Stimulated activated effector memory CD8-positive, alpha-beta T cell treated with anti-CD3 and anti-CD28 coated beads, Interleukin-12 subunit alpha, Interleukin-12 subunit beta, amount 100 ng/mL, for 72 hours (primary cell): ENCODE measurements at regions not wholly inside any gene's neighbourhood (a gene's known extent, or its start where the extent isn't known, plus 50 kb on each side); places are given as distances from the start of the nearest gene placed in this dataset.
A peak's percentile ranks its signal among the peaks of the same experiment; 100 is the strongest.
"Not testable (repeated sequence)": the region's sequence is repeated elsewhere in the genome, so short reads cannot be mapped to it uniquely, and the experiment has no call there.

ENCODE experiments used
- ATAC-seq: fragments of 150-1000 bp; cut with Tn5 transposase; 2 replicates; pipeline ENCODE4 v1.10.0; 2021
- DNase-seq, 2 donors: peaks; one replicate each; pipeline ENCODE4 v3.0.0; 2021 to 2022; ENCODE audit warnings: low spot score in 2 of 2
- H3K27ac Mint-ChIP-seq: one replicate; pipeline ENCODE4 v1.8.0; 2022; ENCODE audit warnings: mild to moderate bottlenecking, mixed read lengths
- H3K36me3 Mint-ChIP-seq: one replicate; pipeline ENCODE4 v1.8.0; 2022; ENCODE audit warnings: mild to moderate bottlenecking, mixed read lengths
- H3K4me1 Mint-ChIP-seq: one replicate; pipeline ENCODE4 v1.8.0; 2022; ENCODE audit warnings: mixed read lengths
- H3K4me3 Mint-ChIP-seq: one replicate; pipeline ENCODE4 v1.8.0; 2022; ENCODE audit warnings: mild to moderate bottlenecking, mixed read lengths
- H3K9me3 Mint-ChIP-seq: one replicate; pipeline ENCODE4 v1.8.0; 2022; ENCODE audit warnings: mixed read lengths

DNA sequence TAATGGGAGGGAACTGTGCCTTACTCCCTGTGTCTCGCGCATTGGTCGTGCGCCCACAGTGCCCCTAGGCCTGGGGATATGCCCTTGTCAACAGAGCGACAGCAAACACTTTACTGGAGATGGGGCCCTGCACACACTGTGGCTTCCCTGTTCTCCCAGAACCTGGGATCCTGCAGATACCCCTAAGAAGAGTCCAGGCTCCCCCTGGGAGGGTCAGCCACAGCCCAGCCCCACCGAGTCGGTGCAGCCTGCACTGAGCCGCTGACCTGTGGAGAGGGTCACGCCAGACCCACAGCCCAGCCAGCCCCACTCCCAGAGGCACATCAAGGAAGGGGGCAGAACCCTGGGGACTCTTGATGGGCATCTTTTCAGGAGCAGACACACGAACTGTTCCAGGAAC, 480.3 kb downstream of the TMEM121 start:
- H3K4me3 Mint-ChIP-seq: peak overlapping the region; percentile 65
- peaks cover 42% of the 10 kb centered on the region for H3K4me1 Mint-ChIP-seq
- DNase-seq: peak in 1 of 2 donors; percentile 44
- ATAC-seq, H3K9me3 Mint-ChIP-seq, H3K36me3 Mint-ChIP-seq, H3K27ac Mint-ChIP-seq: not testable (repeated sequence)

DNA sequence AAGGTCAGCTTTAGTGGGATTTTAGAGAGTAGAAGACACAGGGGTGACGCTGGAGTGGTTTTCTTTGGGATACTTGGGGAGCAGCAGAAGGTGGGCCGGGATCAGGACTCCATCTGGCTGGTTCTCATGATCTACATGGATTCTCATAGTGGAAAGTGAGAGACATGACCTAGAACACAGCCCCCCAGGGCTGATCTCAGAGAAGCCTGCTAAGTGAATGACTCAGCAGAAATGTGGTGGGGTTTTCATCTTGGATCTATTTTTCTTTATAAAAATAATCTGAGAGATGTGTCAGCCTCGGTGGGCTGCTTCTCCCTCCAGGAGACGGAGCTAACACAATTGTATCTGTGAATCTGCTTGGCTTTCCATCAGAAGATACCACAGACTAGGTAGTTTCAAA, 484.4 kb downstream of the TMEM121 start:
- H3K27ac Mint-ChIP-seq: peak overlapping the region; percentile 43
- peaks cover 51% of the 10 kb centered on the region for H3K4me1 Mint-ChIP-seq
- no peaks in the 10 kb centered on the region for H3K9me3 Mint-ChIP-seq
- ATAC-seq (no peak), DNase-seq (peak in 1 of 2 donors; percentile 46)
- H3K36me3 Mint-ChIP-seq: peaks cover 9% of the 10 kb centered on the region
- no peak overlapping the region for H3K4me3 Mint-ChIP-seq

DNA sequence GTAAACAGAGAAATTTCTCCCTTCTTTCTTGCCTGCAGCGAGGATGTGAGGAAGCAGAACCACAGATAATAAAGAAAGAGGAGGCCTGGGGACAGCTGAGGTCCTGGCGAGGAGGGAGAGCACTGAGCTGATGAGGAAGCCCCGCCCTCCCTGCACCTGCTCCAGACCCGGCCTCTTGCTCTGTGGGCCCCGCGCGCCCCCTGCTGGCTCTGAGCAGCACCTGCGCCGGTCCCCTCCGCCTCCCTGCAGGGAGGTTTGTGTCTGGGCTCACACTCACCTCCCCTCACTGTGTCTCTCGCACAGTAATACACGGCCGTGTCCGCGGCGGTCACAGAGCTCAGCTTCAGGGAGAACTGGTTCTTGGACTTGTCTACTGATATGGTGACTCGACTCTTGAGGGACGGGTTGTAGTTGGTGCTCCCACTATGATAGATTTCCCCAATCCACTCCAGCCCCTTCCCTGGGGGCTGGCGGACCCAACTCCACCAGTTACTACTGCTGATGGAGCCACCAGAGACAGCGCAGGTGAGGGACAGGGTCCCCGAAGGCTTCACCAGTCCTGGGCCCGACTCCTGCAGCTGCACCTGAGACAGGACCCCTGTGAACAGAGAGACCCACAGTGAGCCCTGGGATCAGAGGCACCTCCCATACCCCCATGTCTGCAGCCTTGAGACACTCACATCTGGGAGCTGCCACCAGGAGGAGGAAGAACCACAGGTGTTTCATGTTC, 485.4 kb downstream of the TMEM121 start:
- H3K36me3 Mint-ChIP-seq: not testable (repeated sequence)
- H3K27ac Mint-ChIP-seq: peak overlapping the region; percentile 73
- peaks cover 46% of the 10 kb centered on the region for H3K4me1 Mint-ChIP-seq

DNA sequence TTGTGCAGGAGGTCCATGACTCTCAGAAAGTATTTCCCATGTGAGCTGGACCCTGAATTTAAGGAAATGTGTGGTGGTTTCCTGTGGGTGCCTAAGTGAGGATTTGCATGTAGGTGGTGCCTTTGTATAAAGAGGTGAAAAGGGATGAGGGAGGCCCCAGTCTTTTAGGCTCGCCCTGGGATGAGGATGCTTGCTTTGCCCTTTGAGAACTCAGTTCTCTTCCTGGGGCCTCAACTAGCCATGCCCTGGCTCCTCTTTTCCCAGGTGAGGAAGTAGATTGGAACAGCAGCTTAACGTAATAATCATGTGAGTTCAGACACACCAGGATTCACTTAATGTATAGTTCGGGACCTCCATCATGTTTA, 486.0 kb downstream of the TMEM121 start:
- not testable (repeated sequence) for H3K9me3 Mint-ChIP-seq, ATAC-seq, H3K36me3 Mint-ChIP-seq, DNase-seq
- Mint-ChIP-seq H3K4me1 (peaks cover 43% of the 10 kb centered on the region), H3K27ac (peak overlapping the region; percentile 73), H3K4me3 (peak overlapping the region; percentile 29)

More for the DNA sequence above, 485.4 kb downstream of the TMEM121 start:
- not testable (repeated sequence) for ATAC-seq, H3K9me3 Mint-ChIP-seq
- DNase-seq: peak; percentile 64 to 92
- H3K4me3 Mint-ChIP-seq: peak overlapping the region; percentile 29

DNA sequence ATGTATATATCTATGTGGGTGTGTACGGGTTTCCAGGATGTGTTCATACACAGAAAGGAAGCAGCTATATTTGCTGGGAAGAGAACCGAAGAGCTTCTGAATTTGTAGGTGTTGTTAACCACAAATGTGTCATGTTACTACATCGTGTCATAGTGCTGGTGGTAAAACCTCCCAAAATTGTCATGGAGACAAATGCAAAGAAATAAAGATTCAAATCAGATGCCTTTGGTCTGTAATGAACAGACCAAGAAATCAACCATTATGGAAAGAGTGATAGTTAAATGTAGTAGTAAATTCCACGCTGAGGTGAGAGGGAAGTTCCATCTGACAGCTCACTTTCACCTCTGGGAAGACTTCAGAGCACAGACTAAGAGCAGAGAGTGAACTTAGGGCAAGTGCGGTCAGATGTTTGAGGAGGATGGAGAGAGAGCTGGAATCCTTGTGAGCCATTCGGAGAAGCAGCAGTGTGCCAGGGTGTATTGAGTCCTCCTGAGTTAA, 487.5 kb downstream of the TMEM121 start:
- ATAC-seq (peak; percentile 94), DNase-seq (peak in 1 of 2 donors; percentile 66)
- Mint-ChIP-seq H3K27ac (peak overlapping the region; percentile 88), H3K9me3 (no peaks in the 10 kb centered on the region), H3K4me3 (peak overlapping the region; percentile 40), H3K36me3 (peaks cover 9% of the 10 kb centered on the region), H3K4me1 (peaks cover 36% of the 10 kb centered on the region)

DNA sequence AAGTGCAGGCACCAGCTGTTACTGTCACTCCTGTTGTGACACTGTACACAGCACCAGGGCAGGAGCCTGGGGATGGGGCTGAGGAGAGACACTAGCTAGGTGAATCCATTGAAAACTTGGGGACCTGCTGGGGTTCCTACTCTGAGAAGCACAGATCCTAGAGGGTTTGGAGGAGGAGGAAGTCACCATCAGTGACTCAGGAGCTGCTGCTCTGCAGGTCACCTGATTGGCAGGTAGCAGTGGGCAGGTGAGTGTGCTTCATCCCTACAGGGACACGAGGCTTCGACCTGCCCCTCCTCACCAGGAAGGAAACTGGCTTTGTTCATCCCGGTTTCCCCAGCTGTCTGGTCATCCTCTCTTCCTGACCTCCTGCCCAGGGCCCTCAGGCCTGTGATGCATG, 491.6 kb downstream of the TMEM121 start:
- H3K4me1 Mint-ChIP-seq: peaks cover 33% of the 10 kb centered on the region
- not testable (repeated sequence) for ATAC-seq, H3K9me3 Mint-ChIP-seq

DNA sequence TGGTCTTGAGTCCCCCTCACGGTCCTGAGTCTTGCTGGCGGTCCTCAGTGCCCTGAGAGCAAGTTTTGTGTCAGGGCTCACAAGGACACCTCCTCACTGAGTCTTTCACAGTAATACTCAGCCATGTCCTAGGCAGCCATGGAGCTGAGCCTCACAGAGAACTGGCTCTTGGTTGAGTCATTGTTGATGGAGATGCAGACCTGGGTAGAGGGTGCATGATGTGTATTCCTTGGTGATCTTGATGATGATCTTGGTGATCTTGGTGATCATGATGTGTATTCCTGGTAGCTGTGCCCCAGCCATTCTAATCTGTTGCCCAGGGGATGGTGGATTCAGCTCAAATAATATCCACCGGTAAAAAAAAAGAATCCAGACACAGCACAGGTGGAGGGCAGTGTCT, 495.4 kb downstream of the TMEM121 start:
- DNase-seq (peak in 1 of 2 donors; percentile 45), ATAC-seq (no peak)
- H3K27ac Mint-ChIP-seq: no peak overlapping the region
- H3K4me3 Mint-ChIP-seq: no peak overlapping the region
- peaks cover 6% of the 10 kb centered on the region for H3K9me3 Mint-ChIP-seq
- no peaks in the 10 kb centered on the region for H3K36me3 Mint-ChIP-seq
- H3K4me1 Mint-ChIP-seq: peaks cover 24% of the 10 kb centered on the region

More for the DNA sequence above, 491.6 kb downstream of the TMEM121 start:
- H3K27ac Mint-ChIP-seq, H3K36me3 Mint-ChIP-seq, H3K4me3 Mint-ChIP-seq: not testable (repeated sequence)
- DNase-seq: peak in 1 of 2 donors; percentile 40

DNA sequence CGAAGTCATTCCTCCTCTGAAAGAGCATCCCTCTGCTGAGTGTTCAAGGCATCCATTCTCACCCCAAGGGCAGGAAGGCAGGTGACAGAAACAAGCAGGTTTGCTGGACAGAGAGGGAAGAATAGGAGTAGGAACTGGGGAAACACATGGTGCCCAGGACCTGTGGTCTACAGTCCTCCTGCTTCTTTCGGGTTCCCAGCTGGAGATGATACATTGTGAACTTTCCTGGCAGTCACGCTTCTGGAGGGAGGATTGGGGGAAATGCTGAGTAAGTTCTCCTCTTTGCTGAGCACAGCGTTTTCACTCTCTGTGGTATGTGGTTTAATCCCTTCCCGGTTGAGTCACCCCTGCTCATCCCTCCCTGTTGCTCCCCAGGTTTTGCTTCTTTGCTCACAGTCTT, 496.3 kb downstream of the TMEM121 start:
- H3K27ac Mint-ChIP-seq, H3K36me3 Mint-ChIP-seq, H3K4me3 Mint-ChIP-seq, H3K9me3 Mint-ChIP-seq, ATAC-seq: not testable (repeated sequence)
- H3K4me1 Mint-ChIP-seq: peaks cover 24% of the 10 kb centered on the region
- DNase-seq: peak in 1 of 2 donors; percentile 62

DNA sequence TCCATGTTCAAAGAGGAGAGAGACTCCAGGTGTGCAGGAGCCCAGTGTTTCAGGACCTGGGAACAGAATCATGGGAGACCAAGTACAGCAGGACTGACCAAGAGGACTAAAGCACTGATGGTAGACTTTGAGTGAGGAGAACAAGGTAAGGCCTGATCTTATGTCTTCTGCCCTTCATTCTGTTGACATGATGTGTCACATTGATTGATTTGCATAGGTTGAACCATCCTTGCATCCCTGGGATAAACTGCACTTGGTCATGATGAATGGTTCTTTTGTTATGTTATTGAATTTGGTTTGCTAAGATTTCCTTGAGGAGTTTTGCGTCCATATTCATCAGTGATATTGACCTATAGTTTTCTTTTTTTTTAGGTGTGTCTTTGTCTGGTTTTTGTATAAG, 497.0 kb downstream of the TMEM121 start:
- Mint-ChIP-seq H3K4me1 (peaks cover 24% of the 10 kb centered on the region), H3K27ac (no peak overlapping the region), H3K9me3 (peaks cover 6% of the 10 kb centered on the region), H3K36me3 (no peaks in the 10 kb centered on the region), H3K4me3 (no peak overlapping the region)
- peak in 1 of 2 donors; percentile 44 for DNase-seq
- no peak for ATAC-seq

DNA sequence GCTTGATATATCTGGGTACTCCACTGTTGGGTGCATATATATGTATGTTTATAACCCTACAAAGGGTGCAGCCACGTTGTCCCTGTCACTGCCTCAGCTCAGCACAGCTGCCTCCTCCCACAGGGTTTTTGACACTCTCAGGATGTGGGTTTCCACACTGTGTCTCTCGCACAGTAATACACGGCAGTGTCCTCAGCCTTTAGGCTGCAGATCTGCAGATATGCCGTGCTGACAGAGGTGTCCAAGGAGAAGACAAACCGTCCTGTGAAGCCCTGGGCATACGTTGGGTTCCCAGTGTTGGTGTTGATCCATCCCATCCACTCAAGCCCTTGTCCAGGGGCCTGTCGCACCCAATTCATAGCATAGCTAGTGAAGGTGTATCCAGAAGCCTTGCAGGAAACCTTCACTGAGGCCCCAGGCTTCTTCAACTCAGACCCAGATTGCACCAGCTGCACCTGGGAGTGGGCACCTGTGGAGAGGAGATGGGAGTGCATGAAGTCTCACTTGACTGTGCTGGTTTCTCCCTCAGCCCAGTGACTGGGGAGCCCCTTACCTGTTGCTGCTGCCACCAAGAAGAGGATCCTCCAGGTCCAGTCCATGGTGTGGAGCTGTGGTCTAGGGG, 498.7 kb downstream of the TMEM121 start:
- H3K9me3 Mint-ChIP-seq: peaks cover 6% of the 10 kb centered on the region
- H3K27ac Mint-ChIP-seq: no peak overlapping the region
- peak in 1 of 2 donors; percentile 67 for DNase-seq
- peaks cover 24% of the 10 kb centered on the region for H3K4me1 Mint-ChIP-seq
- H3K36me3 Mint-ChIP-seq: no peaks in the 10 kb centered on the region
- peak; percentile 86 for ATAC-seq
- H3K4me3 Mint-ChIP-seq: no peak overlapping the region

DNA sequence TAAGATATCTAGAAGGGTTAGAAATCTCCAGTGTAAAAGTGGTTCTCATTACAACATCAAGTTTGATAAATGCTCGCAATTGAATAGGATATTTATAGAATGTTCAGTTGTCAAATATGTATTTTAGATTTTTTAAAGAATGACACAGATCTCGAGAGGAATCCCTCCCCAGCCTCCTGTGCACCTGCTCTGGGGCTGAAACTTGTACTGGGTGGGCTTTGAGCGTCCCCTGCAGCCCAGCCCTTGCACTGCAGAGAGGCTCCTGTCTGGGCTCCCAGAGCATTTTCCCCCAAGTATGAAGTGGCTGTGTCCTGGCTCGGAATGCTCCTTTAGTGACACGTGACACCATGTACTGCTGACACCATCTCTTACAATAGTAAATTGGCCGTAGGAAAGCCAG, 499.6 kb downstream of the TMEM121 start:
- no peak for ATAC-seq
- DNase-seq: peak in 1 of 2 donors; percentile 45
- H3K27ac Mint-ChIP-seq: no peak overlapping the region
- H3K4me1 Mint-ChIP-seq: peaks cover 24% of the 10 kb centered on the region
- peaks cover 6% of the 10 kb centered on the region for H3K9me3 Mint-ChIP-seq
- no peaks in the 10 kb centered on the region for H3K36me3 Mint-ChIP-seq
- H3K4me3 Mint-ChIP-seq: no peak overlapping the region

DNA sequence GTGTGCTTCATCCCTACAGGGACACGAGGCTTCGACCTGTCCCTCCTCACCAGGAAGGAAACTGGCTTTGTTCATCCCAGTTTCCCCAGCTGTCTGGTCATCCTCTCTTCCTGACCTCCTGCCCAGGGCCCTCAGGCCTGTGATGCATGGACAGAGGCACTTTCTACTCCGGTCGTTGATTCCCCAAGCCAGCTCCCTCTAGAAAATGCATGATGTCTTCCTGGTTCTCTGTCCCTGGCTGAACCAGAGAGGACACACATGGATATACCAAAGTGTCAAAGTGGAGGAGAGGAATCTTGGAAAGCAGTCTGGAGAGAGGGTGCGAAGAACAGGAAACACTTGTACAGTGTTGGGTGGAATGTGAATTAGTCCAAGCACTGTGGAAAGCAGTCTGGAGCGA, 501.4 kb downstream of the TMEM121 start:
- H3K27ac Mint-ChIP-seq, ATAC-seq, DNase-seq, H3K4me3 Mint-ChIP-seq, H3K9me3 Mint-ChIP-seq, H3K36me3 Mint-ChIP-seq: not testable (repeated sequence)
- peaks cover 13% of the 10 kb centered on the region for H3K4me1 Mint-ChIP-seq

DNA sequence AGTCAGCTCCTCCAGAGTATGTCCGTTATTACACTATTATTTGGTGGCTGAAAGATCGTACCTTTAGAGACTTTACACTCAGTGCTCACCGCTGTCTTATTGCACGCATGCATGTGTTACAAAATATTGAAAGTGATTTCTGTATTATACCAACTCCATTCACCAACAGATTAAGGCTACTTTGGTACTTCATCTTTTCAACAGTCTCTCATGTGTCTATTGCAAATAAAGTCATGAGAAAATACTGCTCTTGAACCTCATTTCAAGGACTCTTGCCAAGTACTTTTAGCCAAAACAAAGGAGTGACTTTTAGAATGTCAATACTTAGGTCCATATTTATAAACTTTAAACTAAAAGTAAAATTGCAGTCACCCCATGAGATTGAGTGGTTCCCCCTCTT, 503.6 kb downstream of the TMEM121 start:
- DNase-seq (no peak), ATAC-seq (no peak)
- Mint-ChIP-seq H3K27ac (no peak overlapping the region), H3K4me1 (peaks cover 9% of the 10 kb centered on the region), H3K9me3 (no peaks in the 10 kb centered on the region), H3K36me3 (no peaks in the 10 kb centered on the region), H3K4me3 (no peak overlapping the region)

DNA sequence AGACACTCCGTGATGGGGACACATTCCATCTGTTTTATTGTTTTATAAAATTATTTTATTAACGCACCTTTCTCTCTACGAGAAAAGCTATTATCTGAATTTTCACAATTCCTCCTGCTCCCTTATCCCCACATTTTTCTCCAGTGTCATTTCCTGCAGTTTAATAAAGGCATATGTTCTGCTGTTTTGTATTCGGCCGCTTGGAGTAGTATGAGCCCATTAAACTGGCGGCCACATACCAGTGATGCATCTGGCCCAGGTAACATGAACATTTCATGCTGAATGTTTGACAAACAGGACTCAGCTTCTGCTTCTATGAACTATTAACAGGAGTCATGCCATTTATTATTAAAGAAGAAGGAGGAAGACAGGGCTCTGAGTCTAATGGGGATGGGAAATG, 511.0 kb downstream of the TMEM121 start:
- ATAC-seq: no peak
- Mint-ChIP-seq H3K4me3 (no peak overlapping the region), H3K4me1 (peaks cover 11% of the 10 kb centered on the region), H3K9me3 (no peaks in the 10 kb centered on the region), H3K36me3 (no peaks in the 10 kb centered on the region), H3K27ac (no peak overlapping the region)
- DNase-seq: no peak

DNA sequence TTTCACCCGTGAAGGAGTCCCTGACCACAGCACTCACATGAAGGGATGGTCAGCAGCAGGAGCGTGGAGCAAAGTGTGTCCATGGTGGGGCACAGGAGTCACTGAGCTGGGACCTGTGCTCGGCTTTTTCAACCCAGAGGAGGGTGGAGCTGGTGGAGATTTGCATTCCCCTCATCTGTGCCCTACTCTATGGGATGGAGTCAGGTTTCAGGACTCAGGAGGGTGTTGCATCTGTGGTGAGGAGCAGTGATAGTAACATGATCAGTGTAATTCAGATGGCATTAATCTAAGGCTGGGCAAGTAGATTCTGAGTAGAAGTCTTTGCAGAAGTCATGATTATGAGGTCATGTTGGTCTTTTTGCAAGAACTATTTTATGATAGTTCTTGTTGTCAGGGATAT, 511.9 kb downstream of the TMEM121 start:
- ATAC-seq: no peak
- Mint-ChIP-seq H3K4me1 (peaks cover 11% of the 10 kb centered on the region), H3K9me3 (no peaks in the 10 kb centered on the region), H3K27ac (peak overlapping the region; percentile 43), H3K4me3 (no peak overlapping the region), H3K36me3 (no peaks in the 10 kb centered on the region)
- no peak for DNase-seq

DNA sequence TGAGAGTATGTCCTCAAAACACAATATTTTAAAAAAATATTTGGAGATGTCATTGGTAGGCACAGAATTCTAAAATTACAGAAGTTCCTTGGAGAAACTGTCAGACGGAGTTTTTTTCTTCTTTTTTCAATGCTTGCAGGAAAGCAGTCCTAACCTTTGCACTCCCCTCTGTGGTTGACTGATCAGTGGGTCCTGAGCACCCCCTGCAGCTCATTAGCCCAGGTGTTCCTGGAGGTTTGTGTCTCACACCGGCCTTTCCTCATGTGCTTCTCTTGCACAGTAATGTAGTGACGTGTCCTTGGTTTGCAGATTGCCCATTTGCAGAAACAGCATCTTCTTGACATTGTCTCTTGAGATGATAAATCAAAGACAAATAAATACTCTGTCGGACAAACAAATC, 513.0 kb downstream of the TMEM121 start:
- Mint-ChIP-seq H3K36me3 (no peaks in the 10 kb centered on the region), H3K9me3 (no peaks in the 10 kb centered on the region), H3K4me1 (peaks cover 7% of the 10 kb centered on the region), H3K4me3 (no peak overlapping the region), H3K27ac (no peak overlapping the region)
- peak; percentile 93 for ATAC-seq
- DNase-seq: peak; percentile 39 to 77
